IPS-15b (cell line): ENCODE measurements at regions not wholly inside any gene's neighbourhood (a gene's known extent, or its start where the extent isn't known, plus 50 kb on each side); places are given as distances from the start of the nearest gene placed in this dataset.

Source experiments
- H3K27me3 ChIP-seq: one replicate; pipeline ENCODE4 v1.6.1; 2013; ENCODE audit warnings: low read length; ENCODE audit not compliant: control insufficient read depth, insufficient read depth
- H3K36me3 ChIP-seq: one replicate; pipeline ENCODE4 v1.6.1; 2013; ENCODE audit warnings: low read length; ENCODE audit not compliant: control insufficient read depth, insufficient read depth
- H3K4me1 ChIP-seq: one replicate; pipeline ENCODE4 v1.6.1; 2013; ENCODE audit warnings: mild to moderate bottlenecking, low read length; ENCODE audit not compliant: control insufficient read depth, insufficient read depth
- H3K4me3 ChIP-seq: one replicate; pipeline ENCODE4 v1.5.1; 2013; ENCODE audit warnings: low read depth, low read length
- H3K9ac ChIP-seq: one replicate; pipeline ENCODE4 v1.6.1; 2013; ENCODE audit warnings: low read depth, mild to moderate bottlenecking, low read length
- H3K9me3 ChIP-seq: one replicate; pipeline ENCODE4 v1.6.1; 2013; ENCODE audit warnings: mild to moderate bottlenecking, low read length; ENCODE audit not compliant: control insufficient read depth, insufficient read depth

DNA sequence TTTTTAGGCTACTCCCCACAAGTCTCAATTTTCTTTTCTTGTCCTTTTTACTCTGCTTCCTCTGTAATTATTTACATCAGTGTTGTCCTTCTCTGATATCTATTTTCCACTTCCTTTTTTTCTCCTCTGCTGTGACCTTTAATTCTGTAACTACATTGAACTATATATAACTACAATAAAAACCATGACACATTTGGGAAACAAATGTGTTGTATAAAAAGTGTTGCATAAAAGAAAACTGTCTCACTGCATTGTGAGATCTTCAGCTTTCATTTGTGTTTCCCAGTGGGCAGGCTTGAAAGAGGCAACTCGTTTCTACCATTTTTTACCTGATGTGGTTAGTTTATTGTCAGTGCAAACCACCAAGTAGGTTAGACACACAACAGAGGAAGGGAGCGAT, 483.9 kb upstream of the NRP1 start:
- H3K27me3 ChIP-seq = no peaks in the 10 kb centered on the region
- no peak overlapping the region for H3K4me3 ChIP-seq
- no peaks in the 10 kb centered on the region for H3K36me3 ChIP-seq
- H3K4me1 ChIP-seq = peaks cover 8% of the 10 kb centered on the region
- no peaks in the 10 kb centered on the region for H3K9me3 ChIP-seq
- no peak overlapping the region for H3K9ac ChIP-seq

- H3K36me3 ChIP-seq = no peaks in the 10 kb centered on the region
- no peaks in the 10 kb centered on the region for H3K27me3 ChIP-seq
- no peak overlapping the region for H3K4me3 ChIP-seq
- peaks cover 8% of the 10 kb centered on the region for H3K4me1 ChIP-seq
- no peaks in the 10 kb centered on the region for H3K9me3 ChIP-seq
- H3K9ac ChIP-seq = no peak overlapping the region
Measured at GRCh38 chr10:33817605-33818004, 483.1 kb upstream of the NRP1 start.

DNA sequence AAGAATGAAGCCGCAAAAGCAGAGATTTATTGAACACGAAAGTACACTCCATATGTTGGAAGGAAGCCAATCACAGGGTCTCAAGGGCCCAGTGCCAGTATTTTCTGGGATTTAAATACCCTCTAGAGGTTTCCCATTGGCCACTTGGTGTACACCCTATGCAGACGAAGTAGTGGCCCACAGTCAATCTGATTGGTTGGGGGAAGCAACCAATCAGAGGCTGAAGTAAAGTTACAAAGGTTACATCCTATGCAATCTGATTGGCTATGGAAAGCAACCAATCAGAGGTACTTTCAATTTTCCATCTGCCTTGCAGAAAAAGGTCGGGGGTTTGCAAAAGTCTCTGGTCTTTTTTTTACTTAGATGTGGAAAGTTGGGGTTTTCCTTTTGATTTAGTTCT, 481.3 kb upstream of the NRP1 start:
- Histone ChIP-seq H3K4me3 (no peak overlapping the region), H3K27me3 (no peaks in the 10 kb centered on the region), H3K4me1 (peaks cover 4% of the 10 kb centered on the region), H3K9ac (no peak overlapping the region), H3K9me3 (no peaks in the 10 kb centered on the region), H3K36me3 (no peaks in the 10 kb centered on the region)

- Histone ChIP-seq H3K4me3 (no peak overlapping the region), H3K9me3 (no peaks in the 10 kb centered on the region), H3K27me3 (no peaks in the 10 kb centered on the region), H3K9ac (no peak overlapping the region), H3K36me3 (no peaks in the 10 kb centered on the region), H3K4me1 (no peaks in the 10 kb centered on the region)
Measured at GRCh38 chr10:33813871-33814270, 479.4 kb upstream of the NRP1 start.

- Histone ChIP-seq H3K9ac (no peak overlapping the region), H3K4me1 (no peaks in the 10 kb centered on the region), H3K36me3 (no peaks in the 10 kb centered on the region), H3K27me3 (no peaks in the 10 kb centered on the region), H3K9me3 (no peaks in the 10 kb centered on the region), H3K4me3 (no peak overlapping the region)
Measured at GRCh38 chr10:33813415-33813814, 478.9 kb upstream of the NRP1 start.

- Histone ChIP-seq H3K36me3 (no peaks in the 10 kb centered on the region), H3K4me1 (no peaks in the 10 kb centered on the region), H3K9me3 (no peaks in the 10 kb centered on the region), H3K27me3 (no peaks in the 10 kb centered on the region), H3K9ac (no peak overlapping the region), H3K4me3 (no peak overlapping the region)
Measured at GRCh38 chr10:33812586-33812985, 478.1 kb upstream of the NRP1 start.

- Histone ChIP-seq H3K9ac (no peak overlapping the region), H3K4me1 (no peaks in the 10 kb centered on the region), H3K9me3 (no peaks in the 10 kb centered on the region), H3K4me3 (no peak overlapping the region), H3K27me3 (no peaks in the 10 kb centered on the region), H3K36me3 (no peaks in the 10 kb centered on the region)
Measured at GRCh38 chr10:33810986-33811385, 476.5 kb upstream of the NRP1 start.

GRCh38 chr10:33809732-33810131, 475.3 kb upstream of the NRP1 start:
- Histone ChIP-seq H3K4me1 (no peaks in the 10 kb centered on the region), H3K27me3 (no peaks in the 10 kb centered on the region), H3K9ac (no peak overlapping the region), H3K36me3 (no peaks in the 10 kb centered on the region), H3K9me3 (no peaks in the 10 kb centered on the region), H3K4me3 (no peak overlapping the region)

DNA sequence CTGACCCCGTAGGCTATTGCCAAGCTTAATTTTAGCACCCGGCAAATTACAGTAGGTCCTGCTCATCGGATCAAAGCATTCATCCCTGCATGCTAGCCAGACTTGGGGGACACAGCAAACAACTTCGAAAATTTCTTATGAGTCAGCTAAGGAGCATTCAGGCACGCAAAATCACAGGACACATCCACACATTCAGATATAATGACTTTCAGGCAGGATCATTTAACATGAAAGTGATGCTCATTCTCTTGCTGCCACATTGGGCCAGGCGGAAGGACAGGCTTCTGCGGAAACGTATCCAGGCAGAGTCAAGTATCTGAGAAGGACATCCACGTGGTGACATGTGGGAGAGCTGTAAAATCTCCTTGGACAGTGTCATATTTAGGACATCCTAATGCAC, 474.0 kb upstream of the NRP1 start:
- H3K9ac ChIP-seq = no peak overlapping the region
- H3K27me3 ChIP-seq = no peaks in the 10 kb centered on the region
- no peaks in the 10 kb centered on the region for H3K36me3 ChIP-seq
- H3K4me1 ChIP-seq = no peaks in the 10 kb centered on the region
- no peaks in the 10 kb centered on the region for H3K9me3 ChIP-seq
- no peak overlapping the region for H3K4me3 ChIP-seq

DNA sequence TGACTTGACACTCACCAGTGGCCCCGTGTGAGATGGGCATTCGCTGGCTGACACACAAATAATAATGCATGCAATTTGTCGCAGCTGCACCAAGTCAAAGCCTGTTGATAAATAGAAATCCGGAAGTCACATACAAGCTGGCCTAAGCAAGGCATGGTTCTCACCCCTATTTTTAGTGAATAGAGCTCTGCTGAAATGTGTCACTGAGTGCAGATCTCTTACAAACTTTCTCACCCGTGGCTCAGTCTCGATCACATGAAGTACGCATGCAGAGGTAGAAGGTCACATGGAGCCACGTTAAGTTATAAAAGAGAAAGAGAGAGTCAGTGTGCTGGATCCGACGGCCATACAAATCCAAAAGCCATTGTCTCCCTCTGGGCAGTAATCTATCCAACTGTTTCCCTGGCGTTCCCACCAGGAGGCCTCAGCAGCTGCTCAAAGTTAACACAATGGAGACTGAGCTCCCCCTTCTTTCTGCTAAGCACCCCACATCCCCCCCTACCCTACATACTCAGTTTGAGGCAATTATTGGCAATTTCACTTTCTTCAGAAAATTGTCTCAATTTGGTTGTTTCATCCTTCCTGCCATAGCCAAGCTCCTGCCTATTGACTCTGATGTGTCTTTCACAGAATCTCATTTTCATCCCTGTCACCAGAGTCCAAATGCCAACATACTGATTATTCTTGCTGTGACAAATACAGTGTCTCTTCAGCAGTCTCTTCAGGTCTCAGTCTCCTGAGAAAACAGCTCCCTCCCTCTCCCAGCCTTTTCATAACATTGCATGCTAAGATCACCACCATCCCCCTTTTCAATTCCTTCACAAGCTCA, 473.3 kb upstream of the NRP1 start:
- no peaks in the 10 kb centered on the region for H3K36me3 ChIP-seq
- H3K4me3 ChIP-seq = no peak overlapping the region

DNA sequence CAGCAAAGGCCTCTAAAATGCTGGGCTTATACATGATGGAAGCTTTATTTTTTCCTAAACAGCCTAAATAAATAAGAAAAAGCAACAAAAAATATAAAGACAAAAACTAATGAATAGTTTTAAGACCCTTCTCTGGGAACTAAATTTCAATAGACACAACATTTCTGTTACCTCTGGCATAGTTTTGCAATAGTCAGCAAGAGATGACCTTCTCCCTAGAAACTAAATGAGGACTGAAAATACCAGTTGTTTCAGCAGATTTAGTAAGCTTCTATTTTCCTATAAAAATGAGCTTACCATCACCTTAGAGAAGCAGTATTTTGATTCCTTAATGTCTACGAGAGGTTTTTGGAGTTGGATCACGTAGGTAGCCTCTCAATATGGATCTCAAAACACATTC, 471.4 kb upstream of the NRP1 start:
- H3K4me1 ChIP-seq = no peaks in the 10 kb centered on the region
- H3K36me3 ChIP-seq = no peaks in the 10 kb centered on the region
- no peak overlapping the region for H3K9ac ChIP-seq
- no peak overlapping the region for H3K4me3 ChIP-seq
- no peaks in the 10 kb centered on the region for H3K9me3 ChIP-seq
- no peaks in the 10 kb centered on the region for H3K27me3 ChIP-seq

More for the DNA sequence above, 473.3 kb upstream of the NRP1 start:
- Histone ChIP-seq H3K9me3 (no peaks in the 10 kb centered on the region), H3K27me3 (no peaks in the 10 kb centered on the region), H3K9ac (no peak overlapping the region), H3K4me1 (no peaks in the 10 kb centered on the region)

DNA sequence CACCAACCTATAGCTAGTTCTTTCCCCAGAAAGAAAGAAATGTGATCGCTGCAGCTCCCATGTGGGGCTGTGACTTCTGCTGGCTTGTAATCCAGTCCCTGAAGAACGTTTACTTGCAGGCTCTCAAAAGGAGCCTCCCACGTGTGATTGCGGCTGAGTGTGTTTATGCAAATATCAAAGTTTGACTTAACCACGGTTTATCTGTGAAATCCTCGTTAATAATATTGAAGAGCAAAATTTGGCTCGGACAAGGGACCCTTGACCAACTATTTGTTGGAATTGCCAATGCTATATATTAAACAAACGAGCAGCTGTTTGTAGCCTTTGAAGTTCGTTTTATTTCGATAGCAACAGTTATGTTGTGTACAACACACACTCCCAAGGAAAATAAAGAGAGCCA, 470.1 kb upstream of the NRP1 start:
- Histone ChIP-seq H3K9me3 (no peaks in the 10 kb centered on the region), H3K4me1 (no peaks in the 10 kb centered on the region), H3K4me3 (no peak overlapping the region), H3K36me3 (no peaks in the 10 kb centered on the region), H3K27me3 (no peaks in the 10 kb centered on the region), H3K9ac (no peak overlapping the region)
